Epidermal melanocyte (primary cell): ENCODE measurements at regions not wholly inside any gene's neighbourhood (a gene's known extent, or its start where the extent isn't known, plus 50 kb on each side); places are given as distances from the start of the nearest gene placed in this dataset.

ENCODE experiments used
- DNase-seq: peaks from one replicate; pipeline ENCODE4 v3.0.0; 2011; ENCODE audit warnings: low spot score; ENCODE audit not compliant: insufficient read length

GRCh38 chr1:94707321-94708298 lies 112.5 kb upstream of the SLC44A3 start:
- DNase-seq: no peak

DNA sequence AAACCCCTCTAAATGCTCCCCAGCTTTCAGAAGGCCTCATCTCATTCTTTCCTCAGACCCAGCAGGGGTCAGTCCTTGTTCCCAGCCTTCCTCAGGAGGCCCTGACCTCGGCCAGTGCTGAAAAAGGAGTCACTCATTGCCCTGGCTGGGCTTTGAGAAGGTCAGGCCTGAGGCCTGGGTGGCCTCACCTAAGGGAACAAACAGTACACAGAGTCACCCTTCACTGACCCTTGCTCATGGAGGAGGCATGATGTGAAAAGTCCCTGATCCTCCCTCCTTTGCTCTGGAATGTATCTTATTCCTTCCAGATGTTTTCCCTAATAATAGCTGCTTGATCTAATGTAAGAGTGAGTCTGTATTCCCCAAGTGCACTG lies 117.7 kb upstream of the SLC44A3 start:
- peak; percentile 48 for DNase-seq

GRCh38 chr1:94701796-94702441 lies 118.2 kb upstream of the SLC44A3 start:
- DNase-seq: no peak

- no peak for DNase-seq
These were observed 121.2 kb upstream of the SLC44A3 start for GRCh38 chr1:94698759-94699502.

- DNase-seq: no peak
These were observed 121.8 kb upstream of the SLC44A3 start for GRCh38 chr1:94698356-94698755.

- no peak for DNase-seq
These were observed 122.3 kb upstream of the SLC44A3 start for GRCh38 chr1:94697839-94698238.

DNA sequence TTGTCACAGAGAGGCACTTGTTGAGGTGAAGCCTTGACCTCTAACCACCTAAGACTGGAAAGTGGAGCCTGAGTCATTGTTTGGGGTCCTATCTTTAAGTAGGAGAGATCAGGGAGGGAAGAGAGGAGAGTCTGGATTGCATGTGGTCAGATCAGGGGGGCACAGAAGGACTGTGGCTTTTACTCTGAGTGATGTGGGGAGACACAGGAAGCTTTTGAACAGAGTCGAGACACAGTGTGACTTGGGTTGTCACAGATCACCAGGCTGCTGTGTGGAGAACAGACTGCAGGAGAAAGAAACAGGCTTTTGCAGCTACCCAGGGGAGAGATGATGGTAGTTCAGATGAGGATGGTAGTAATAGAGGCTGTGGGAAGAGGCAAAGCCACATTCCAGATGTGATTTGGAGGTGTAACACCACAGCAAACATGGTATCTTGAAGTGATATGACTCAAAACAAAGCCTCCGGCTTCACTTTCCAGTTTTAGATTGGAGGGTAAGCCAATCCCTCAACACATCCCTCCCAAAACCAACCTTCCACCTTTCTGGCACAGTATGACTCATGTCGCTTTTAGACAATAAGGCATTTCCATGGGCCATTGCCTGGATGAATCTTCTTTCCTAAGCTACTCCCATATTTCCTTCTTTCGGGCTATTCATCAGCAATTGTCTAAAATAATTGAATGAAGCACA lies 125.8 kb upstream of the SLC44A3 start:
- DNase-seq: no peak

GRCh38 chr1:94693435-94693834 lies 126.7 kb upstream of the SLC44A3 start:
- no peak for DNase-seq

- no peak for DNase-seq
These were observed 127.1 kb upstream of the SLC44A3 start for GRCh38 chr1:94693029-94693428.

GRCh38 chr1:94688646-94689045 lies 131.5 kb upstream of the SLC44A3 start:
- no peak for DNase-seq

DNA sequence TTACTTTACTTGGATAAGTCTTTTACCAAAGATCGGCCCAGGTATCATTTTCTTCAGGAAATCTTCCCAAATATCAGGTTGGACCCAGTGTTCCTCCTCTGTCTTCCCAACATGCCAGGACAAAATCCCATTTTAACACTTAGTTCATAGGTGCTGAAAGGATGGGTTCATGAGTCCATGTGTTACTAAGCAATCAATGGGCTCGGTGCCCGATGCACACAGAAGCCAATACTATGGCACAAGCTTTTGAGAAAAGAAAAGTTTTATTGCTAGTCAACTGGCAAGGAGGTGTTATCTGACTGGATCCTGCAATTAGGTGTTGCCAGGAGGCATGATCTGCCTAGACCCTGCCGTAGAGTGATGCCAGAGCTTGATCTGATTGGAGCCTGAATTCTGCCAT lies 133.3 kb upstream of the SLC44A3 start:
- no peak for DNase-seq

GRCh38 chr1:94684690-94685250 lies 135.4 kb upstream of the SLC44A3 start:
- no peak for DNase-seq

- DNase-seq: no peak
These were observed 136.3 kb upstream of the SLC44A3 start for GRCh38 chr1:94683886-94684285.

DNA sequence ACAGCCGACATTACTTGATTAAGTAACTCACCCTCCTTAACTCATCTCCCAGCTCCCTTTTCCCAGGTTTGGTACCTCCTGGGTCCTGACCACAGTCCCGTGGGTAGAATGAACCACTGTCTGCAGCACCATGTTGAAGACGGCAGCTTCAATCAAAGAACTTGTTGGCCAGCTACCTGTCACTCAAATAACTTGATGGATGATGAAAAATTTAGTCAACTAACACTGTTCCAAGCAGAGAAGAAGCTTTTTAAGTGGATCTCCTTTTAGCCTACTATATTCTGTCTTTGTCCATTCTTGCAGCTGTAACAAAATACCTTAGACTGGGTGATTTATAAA lies 138.4 kb upstream of the F3 start:
- no peak for DNase-seq

- no peak for DNase-seq
These were observed 137.9 kb upstream of the F3 start for GRCh38 chr1:94679332-94680038.

GRCh38 chr1:94678202-94678848 lies 136.8 kb upstream of the F3 start:
- no peak for DNase-seq

GRCh38 chr1:94677714-94678113 lies 136.2 kb upstream of the F3 start:
- DNase-seq: no peak

DNA sequence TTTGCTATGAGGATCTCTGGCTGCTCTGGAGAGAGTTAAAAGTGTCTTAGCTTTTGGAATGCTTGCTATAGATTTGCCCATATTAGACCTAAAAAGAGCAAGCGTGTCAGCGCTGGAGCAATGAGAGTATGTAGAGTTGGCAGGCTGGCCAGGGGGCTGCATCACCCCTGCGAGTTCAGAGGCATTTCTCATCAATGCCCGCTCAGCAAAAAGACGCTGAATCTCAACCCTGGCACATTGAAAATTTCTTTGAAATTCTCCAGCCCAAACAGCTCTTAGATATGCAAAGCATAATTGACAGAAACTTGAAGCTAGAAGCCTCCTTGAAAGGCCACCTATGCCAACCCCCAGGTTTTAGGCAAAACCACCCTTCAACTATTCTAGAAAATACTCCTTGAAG lies 135.5 kb upstream of the F3 start:
- no peak for DNase-seq

- DNase-seq: no peak
These were observed 135.1 kb upstream of the F3 start for GRCh38 chr1:94676686-94677085.

GRCh38 chr1:94675373-94675772 lies 133.8 kb upstream of the F3 start:
- DNase-seq: no peak
